Cardiac muscle cell (in vitro differentiated cells and primary cell): ENCODE measurements at regions not wholly inside any gene's neighbourhood (a gene's known extent, or its start where the extent isn't known, plus 50 kb on each side); places are given as distances from the start of the nearest gene placed in this dataset.
A peak's percentile ranks its signal among the peaks of the same experiment; 100 is the strongest.

Experiments
- DNase-seq, 2 donors: peaks; one replicate each; pipeline versions ENCODE4 v3.0.0 to v3.0.0-alpha.2; 2010 to 2017; ENCODE audit warnings: low read depth in 1 of 2, low spot score in 1 of 2
- H3K27ac ChIP-seq: fragments of 200-600 bp; sonication (generic); 2 replicates; pipeline ENCODE4 v1.5.1; 2016
- H3K27me3 ChIP-seq: fragments of 200-600 bp; sonication (generic); 2 replicates; pipeline ENCODE4 v1.6.0; 2016; ENCODE audit warnings: control low read depth
- H3K36me3 ChIP-seq: fragments of 200-600 bp; sonication (generic); 2 replicates; pipeline ENCODE4 v1.5.1; 2016; ENCODE audit warnings: control low read depth
- H3K4me1 ChIP-seq: fragments of 200-600 bp; sonication (generic); 2 replicates; pipeline ENCODE4 v1.8.1; 2017; ENCODE audit warnings: low read depth, mild to moderate bottlenecking, mixed run types
- H3K4me3 ChIP-seq: fragments of 200-600 bp; sonication (generic); 2 replicates; pipeline ENCODE4 v1.5.1; 2016; ENCODE audit warnings: mild to moderate bottlenecking
- H3K9me3 ChIP-seq: fragments of 200-600 bp; sonication (generic); 2 replicates; pipeline ENCODE4 v1.5.1; 2017; ENCODE audit warnings: low read depth, mild to moderate bottlenecking, control low read depth
- CTCF ChIP-seq: IDR thresholded peaks from 2 replicates; pipeline ENCODE4 v1.5.1; 2012; ENCODE audit warnings: low read depth, mild to moderate bottlenecking, low read length

DNA sequence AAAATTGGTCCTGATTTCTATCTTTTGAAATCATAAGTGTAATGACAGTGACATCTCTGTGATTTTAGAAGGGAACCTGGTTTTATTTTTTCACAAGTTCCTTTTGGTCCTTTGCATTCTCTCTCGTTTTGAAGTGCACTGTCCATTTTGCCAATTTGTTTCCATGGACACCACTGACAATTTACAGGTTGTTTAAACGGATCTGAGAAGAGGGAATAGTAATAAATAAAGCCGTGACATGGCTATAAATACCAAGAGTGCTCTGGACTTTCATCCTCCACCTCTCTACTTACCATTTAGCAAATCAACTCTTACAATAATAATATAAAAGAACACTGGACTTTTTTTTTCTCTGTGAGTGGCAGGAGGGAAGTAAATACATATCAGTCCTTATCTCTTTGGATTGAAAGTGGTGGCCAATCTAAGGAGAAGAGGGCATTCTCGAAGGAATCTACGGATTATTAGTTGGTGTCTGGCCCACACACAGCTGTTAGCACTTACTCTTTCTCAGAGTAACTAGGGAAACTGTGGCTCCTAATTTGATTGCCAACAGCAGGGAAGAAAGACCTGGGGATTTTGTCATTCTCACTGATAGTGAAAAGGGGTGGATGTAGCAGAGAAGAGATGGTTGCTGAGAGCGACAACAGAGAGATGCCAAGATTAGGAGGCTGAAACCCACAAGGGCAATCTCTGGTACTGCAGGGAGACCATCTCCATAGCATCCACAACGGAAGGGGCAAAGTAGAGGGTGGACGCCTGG is 108.7 kb upstream of the FSHR start:
- H3K9me3 ChIP-seq: no peaks in the 10 kb centered on the region
- TF ChIP-seq CTCF: no peak
- no peak overlapping the region for H3K4me3 ChIP-seq
- no peak overlapping the region for H3K27ac ChIP-seq
- H3K36me3 ChIP-seq: no peaks in the 10 kb centered on the region
- DNase-seq: no peak
- no peaks in the 10 kb centered on the region for H3K27me3 ChIP-seq
- H3K4me1 ChIP-seq: no peaks in the 10 kb centered on the region

DNA sequence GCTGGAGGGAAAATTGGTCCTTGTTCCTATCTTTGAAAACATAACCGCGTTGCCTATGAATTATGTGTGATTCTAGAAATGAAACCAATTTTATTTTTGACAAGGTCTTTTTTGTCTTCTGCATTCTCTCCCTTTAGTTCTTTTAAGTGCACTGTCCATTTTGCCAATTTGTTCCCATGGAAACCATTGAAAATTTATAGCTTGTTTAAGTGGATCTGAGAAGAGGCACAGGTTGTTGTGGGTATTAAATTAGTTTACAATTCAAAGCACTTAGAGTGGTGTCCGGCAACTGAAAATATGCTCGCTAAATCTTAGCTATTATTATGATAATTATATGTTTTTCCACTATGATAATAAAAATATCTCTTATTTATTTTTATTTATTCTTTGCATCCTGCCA is 107.5 kb upstream of the FSHR start:
- no peaks in the 10 kb centered on the region for H3K4me1 ChIP-seq
- no peaks in the 10 kb centered on the region for H3K27me3 ChIP-seq
- H3K36me3 ChIP-seq: no peaks in the 10 kb centered on the region
- TF ChIP-seq CTCF: no peak
- H3K9me3 ChIP-seq: no peaks in the 10 kb centered on the region
- no peak overlapping the region for H3K4me3 ChIP-seq
- H3K27ac ChIP-seq: no peak overlapping the region
- DNase-seq: no peak

DNA sequence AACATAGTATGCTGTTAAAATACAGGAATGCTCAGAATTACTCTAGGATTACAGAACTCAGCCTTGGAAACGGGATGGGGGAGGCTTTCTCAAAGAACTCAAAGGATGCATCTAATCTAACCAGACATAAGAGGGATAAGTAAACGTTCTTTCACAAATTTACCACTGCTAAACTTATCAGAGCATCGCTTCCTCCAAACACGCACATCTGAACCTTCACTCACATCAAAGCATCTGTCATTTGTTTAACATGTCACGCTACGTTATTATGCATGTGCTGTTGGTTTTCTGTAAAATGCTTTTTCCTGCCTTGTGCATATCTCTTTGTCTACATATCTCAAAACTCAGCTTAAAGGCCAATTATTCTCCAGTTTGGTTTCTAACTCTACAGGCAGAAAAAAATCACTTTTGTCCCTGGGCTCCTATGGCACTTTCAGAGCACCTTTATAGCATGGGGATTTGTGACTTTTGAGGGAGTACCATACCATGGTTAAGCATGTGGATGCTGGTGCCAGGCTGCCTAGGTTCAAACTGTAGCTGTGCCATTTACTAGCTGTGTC is 106.7 kb upstream of the FSHR start:
- no peaks in the 10 kb centered on the region for H3K36me3 ChIP-seq
- no peak overlapping the region for H3K27ac ChIP-seq
- H3K9me3 ChIP-seq: no peaks in the 10 kb centered on the region
- TF ChIP-seq CTCF: no peak
- no peak overlapping the region for H3K4me3 ChIP-seq
- H3K27me3 ChIP-seq: no peaks in the 10 kb centered on the region
- DNase-seq: peak in 1 of 2 donors; percentile 23
- H3K4me1 ChIP-seq: no peaks in the 10 kb centered on the region

DNA sequence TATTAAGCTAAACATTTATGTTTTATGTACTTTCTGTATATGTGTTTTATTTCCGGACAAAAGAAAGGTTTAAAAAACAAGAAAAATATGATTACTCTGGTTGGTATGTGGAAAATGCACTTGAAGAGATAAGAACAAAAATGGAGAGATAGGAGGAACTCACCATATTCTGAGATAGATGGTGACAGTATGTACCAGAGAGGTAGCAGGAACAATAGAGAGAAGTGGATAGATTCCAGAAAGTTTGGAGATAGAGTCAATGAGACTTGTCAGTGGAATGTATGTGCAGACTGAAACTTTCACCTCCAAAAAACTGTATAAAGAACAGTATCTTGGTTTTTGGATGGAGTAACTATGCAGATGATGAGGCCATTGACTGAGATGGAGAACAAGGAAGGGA is 105.6 kb upstream of the FSHR start:
- DNase-seq: peak in 1 of 2 donors; percentile 68
- TF ChIP-seq CTCF: no peak
- Histone ChIP-seq H3K27ac (no peak overlapping the region), H3K9me3 (no peaks in the 10 kb centered on the region), H3K4me3 (no peak overlapping the region), H3K4me1 (no peaks in the 10 kb centered on the region), H3K27me3 (no peaks in the 10 kb centered on the region), H3K36me3 (no peaks in the 10 kb centered on the region)

- H3K27me3 ChIP-seq: no peaks in the 10 kb centered on the region
- no peaks in the 10 kb centered on the region for H3K9me3 ChIP-seq
- H3K4me3 ChIP-seq: no peak overlapping the region
- peak; percentile 8 to 57 for DNase-seq
- H3K27ac ChIP-seq: no peak overlapping the region
- H3K36me3 ChIP-seq: no peaks in the 10 kb centered on the region
- TF ChIP-seq CTCF: peak; percentile 40
- no peaks in the 10 kb centered on the region for H3K4me1 ChIP-seq
These were observed 101.2 kb upstream of the FSHR start for GRCh38 chr2:49255409-49255971.
